GM12878 (cell line): ENCODE measurements at regions not wholly inside any gene's neighbourhood (a gene's known extent, or its start where the extent isn't known, plus 50 kb on each side); places are given as distances from the start of the nearest gene placed in this dataset.

Experiments
- ATAC-seq: fragments of 200-7000 bp; cut with Tn5 transposase; 3 replicates; pipeline ENCODE4 v1.9.1; 2020; ENCODE audit warnings: mild to moderate bottlenecking, moderate library complexity
- BruUV-seq: library from RNA; stranded (reverse); fragments of 400-500 nt; replicated peaks from 2 replicates; lab custom pipeline; 2021; lab: Mats Ljungman, UMichigan
- CTCF ChIA-PET: fragments of 300-600 bp; sonication (Branson Sonifier 250); formaldehyde crosslinking; extraction: SDS; loops from one replicate; lab custom pipeline; 2021; ENCODE audit warnings: inconsistent platforms; lab: Yijun Ruan, JAX
- POLR2A ChIA-PET: fragments of 350-600 bp; formaldehyde crosslinking; extraction: SDS; loops from one replicate; lab custom pipeline; 2021; ENCODE audit warnings: inconsistent platforms; lab: Charles Lee
- RAD21 ChIA-PET: fragments of 300-600 bp; sonication (Branson Sonifier 250); formaldehyde crosslinking; loops from one replicate; lab custom pipeline; 2023; ENCODE audit warnings: antibody characterized with exemption; ENCODE audit not compliant: unreplicated experiment; lab: Charles Lee
- SMC1A ChIA-PET: fragments of 300-600 bp; sonication (Branson Sonifier 250); formaldehyde crosslinking; loops from one replicate; lab custom pipeline; 2023; ENCODE audit not compliant: unreplicated experiment, uncharacterized antibody; lab: Charles Lee
- DNase-seq: peaks from one replicate; pipeline ENCODE4 v3.0.0-alpha.2; 2011; ENCODE audit warnings: low read depth, low spot score
- FAIRE-seq: peaks from 3 replicates; lab custom pipeline; 2011; peaks lifted over from hg19 to GRCh38; lab: Jason Lieb, UNC
- H2AFZ ChIP-seq: 2 replicates; pipeline ENCODE4 v1.6.0; 2011; ENCODE audit warnings: low read depth, low read length, control low read depth; ENCODE audit not compliant: control insufficient read depth
- H3K27ac ChIP-seq: 2 replicates; pipeline ENCODE4 v1.5.1; 2011; ENCODE audit warnings: control low read depth; ENCODE audit not compliant: control insufficient read depth, insufficient read depth
- H3K27me3 ChIP-seq, 2 experiments: replicated peaks in 1 of 2; 2 replicates each; pipeline versions ENCODE4 v1.6.0 to v1.6.1; 2011; ENCODE audit warnings: low read length in 1 of 2; ENCODE audit not compliant: control insufficient read depth in 2 of 2, insufficient read depth in 2 of 2
- H3K36me3 ChIP-seq, 2 experiments: 2 replicates each; pipeline ENCODE4 v1.5.1; 2011; ENCODE audit warnings: low read length in 1 of 2; ENCODE audit not compliant: control insufficient read depth in 2 of 2, insufficient read depth in 2 of 2
- H3K4me1 ChIP-seq: 2 replicates; pipeline ENCODE4 v1.6.1; 2011; ENCODE audit warnings: mild to moderate bottlenecking, low read length, moderate library complexity, mixed read lengths; ENCODE audit not compliant: control insufficient read depth, insufficient read depth
- H3K4me2 ChIP-seq: 2 replicates; pipeline ENCODE4 v1.6.0; 2011; ENCODE audit warnings: control low read depth; ENCODE audit not compliant: control insufficient read depth, insufficient read depth
- H3K4me3 ChIP-seq: fragments of 200-600 bp; sonication (generic); 2 replicates; pipeline ENCODE4 v1.5.1; 2016
- H3K79me2 ChIP-seq: 2 replicates; pipeline ENCODE4 v1.6.0; 2011; ENCODE audit warnings: low read length; ENCODE audit not compliant: control insufficient read depth, insufficient read depth
- H3K9ac ChIP-seq: 2 replicates; pipeline ENCODE4 v1.8.0; 2011; ENCODE audit warnings: low read length, control low read depth, mixed read lengths; ENCODE audit not compliant: control insufficient read depth, insufficient read depth
- H3K9me3 ChIP-seq: replicated peaks from 3 replicates; pipeline ENCODE4 v1.5.1; 2011; ENCODE audit warnings: mild to moderate bottlenecking, low read length; ENCODE audit not compliant: control insufficient read depth, insufficient read depth
- H4K20me1 ChIP-seq: 2 replicates; pipeline ENCODE4 v1.6.0; 2011; ENCODE audit not compliant: control insufficient read depth, insufficient read depth
- ASH2L ChIP-seq: fragments of 300-600, 200-600 bp; sonication (generic); IDR thresholded peaks from 2 replicates; pipeline ENCODE4 v1.6.1; 2017; ENCODE audit warnings: low read depth, mild to moderate bottlenecking, borderline replicate concordance
- BACH1 ChIP-seq: fragments of 450-650 bp; IDR thresholded peaks from 2 replicates; pipeline ENCODE4 v1.6.1; 2017; ENCODE audit warnings: mild to moderate bottlenecking, borderline replicate concordance
- EED ChIP-seq: sonication (generic); IDR thresholded peaks from 2 replicates; pipeline ENCODE4 v1.6.1; 2016; ENCODE audit warnings: antibody characterized with exemption, low read depth
- KDM1A ChIP-seq: fragments of 200-600 bp; sonication (generic); IDR thresholded peaks from 2 replicates; pipeline ENCODE4 v1.6.1; 2016; ENCODE audit warnings: borderline replicate concordance
- KLF5 ChIP-seq: fragments of 450-650 bp; IDR thresholded peaks from 2 replicates; pipeline ENCODE4 v1.6.1; 2014; ENCODE audit warnings: mild to moderate bottlenecking; ENCODE audit not compliant: partially characterized antibody
- NBN ChIP-seq: fragments of 450-650 bp; IDR thresholded peaks from 2 replicates; pipeline ENCODE4 v1.6.1; 2016
- POLR2AphosphoS2 ChIP-seq: IDR thresholded peaks from 2 replicates; pipeline ENCODE4 v1.6.1; 2011; ENCODE audit warnings: low read depth, mild to moderate bottlenecking, low read length, improper control_type of control experiment, moderate library complexity
- RUNX3 ChIP-seq: IDR thresholded peaks from 2 replicates; pipeline ENCODE4 v1.6.1; 2012; ENCODE audit warnings: low read length, inconsistent platforms
- WGBS: methylation state at CpG from one replicate; pipeline ENCODE4 v1.1.6; 2016; ENCODE audit warnings: low lambda C conversion rate; ENCODE audit not compliant: insufficient replicate concordance, insufficient coverage; ENCODE audit errors: missing lambda C conversion rate; 5-methylcytosine and 5-hydroxymethylcytosine counted together
- in situ Hi-C: fragments of 300-500 bp; cut with MboI; formaldehyde crosslinking; loops from 9 replicates; pipeline ENCODE4 v1.14.3; 2018; ENCODE audit warnings: mixed read lengths
- intact Hi-C: fragments of 100-400 bp; cut with micrococcal nuclease; formaldehyde crosslinking; loops from one replicate; pipeline ENCODE4 v1.14.2; 2022; ENCODE audit not compliant: unreplicated experiment
- TF ChIP-seq, protein P1 (sequence below): fragments of 450-650 bp; IDR thresholded peaks from 2 replicates; pipeline ENCODE4 v1.6.1; 2017; ENCODE audit warnings: mild to moderate bottlenecking, moderate library complexity
- TF ChIP-seq, protein P2 (sequence below): IDR thresholded peaks from 2 replicates; pipeline ENCODE4 v1.6.1; 2012; ENCODE audit warnings: mild to moderate bottlenecking, low read depth, low read length
- TF ChIP-seq, protein P3 (sequence below): IDR thresholded peaks from 2 replicates; pipeline ENCODE4 v1.6.1; 2012; ENCODE audit warnings: low read depth, low read length, improper control_type of control experiment
- TF ChIP-seq, protein P4 (sequence below): IDR thresholded peaks from 2 replicates; pipeline ENCODE4 v1.6.1; 2011; ENCODE audit warnings: low read depth, mild to moderate bottlenecking, low read length, moderate library complexity, borderline replicate concordance; ENCODE audit errors: extremely low read depth
- TF ChIP-seq, protein P5 (sequence below): fragments of 450-650 bp; IDR thresholded peaks from 2 replicates; pipeline ENCODE4 v1.6.1; 2016; ENCODE audit warnings: mild to moderate bottlenecking

DNA sequence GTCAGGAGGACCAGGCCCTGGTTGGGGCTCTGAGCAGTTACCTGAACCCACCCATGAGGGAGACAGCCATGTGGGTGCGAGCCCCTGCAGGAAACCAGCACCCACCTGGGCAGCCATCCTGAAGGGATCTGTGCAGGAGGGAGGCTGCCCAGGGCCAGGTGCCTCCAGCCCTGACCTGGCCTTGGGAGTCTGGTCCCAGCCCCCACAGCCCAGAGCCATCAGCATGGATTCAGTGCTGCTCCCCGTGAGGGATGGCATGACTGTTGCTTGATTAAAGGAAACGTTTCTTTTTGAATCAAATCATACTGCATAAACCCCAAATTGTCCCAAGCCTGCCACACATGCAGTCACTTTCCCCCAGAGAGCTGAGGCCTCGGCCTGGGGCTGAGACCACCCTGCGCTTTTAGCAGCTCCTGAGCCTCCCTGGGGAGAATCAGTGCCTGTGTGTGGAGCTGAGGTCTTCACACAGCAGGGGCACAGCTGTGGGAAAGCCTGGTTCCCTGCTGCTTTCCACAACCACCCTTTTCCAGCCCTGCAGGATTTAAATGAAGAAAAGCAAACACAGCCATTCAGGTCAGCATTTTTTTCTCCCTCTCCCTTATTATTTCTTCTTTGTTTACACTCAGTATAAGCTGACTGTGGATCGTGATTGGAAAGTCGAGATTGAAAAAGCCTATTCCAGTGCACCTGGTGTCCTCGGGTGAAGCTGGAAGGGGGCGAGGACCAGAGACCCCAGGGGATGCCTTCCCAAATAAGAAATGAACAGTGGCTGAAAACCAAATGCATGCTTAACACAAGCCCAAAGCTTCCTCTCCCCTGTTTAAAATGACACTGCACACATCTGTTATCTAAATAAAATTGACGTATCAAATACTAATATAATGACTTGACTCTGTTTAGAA lies 283.9 kb downstream of the SMOC2 start:
- H3K4me1 ChIP-seq = no peaks in the 10 kb centered on the region
- no TSS peak for BruUV-seq
- no peak for FAIRE-seq
- H4K20me1 ChIP-seq = no peaks in the 10 kb centered on the region
- RAD21 ChIA-PET = no interaction called here
- in situ Hi-C loops = no loop called here
- 21% methylated on average over 10 of the region's 10 CpGs for WGBS
- POLR2A ChIA-PET = no interaction called here
- H3K27ac ChIP-seq = no peak overlapping the region
- DNase-seq = no peak
- no peaks in the 10 kb centered on the region for H3K79me2 ChIP-seq
- no peak overlapping the region for H3K9ac ChIP-seq
- H3K36me3 ChIP-seq = no peaks in the 10 kb centered on the region
- SMC1A ChIA-PET = no interaction called here
- H3K9me3 ChIP-seq = no peaks in the 10 kb centered on the region
- no peak for ATAC-seq
- no peak overlapping the region for H3K4me2 ChIP-seq
- CTCF ChIA-PET = no interaction called here
- H2AFZ ChIP-seq = no peak overlapping the region
- no peak overlapping the region for H3K4me3 ChIP-seq
- no peaks in the 10 kb centered on the region for H3K27me3 ChIP-seq
- intact Hi-C loops = no loop called here
- TF ChIP-seq, protein P1, sequence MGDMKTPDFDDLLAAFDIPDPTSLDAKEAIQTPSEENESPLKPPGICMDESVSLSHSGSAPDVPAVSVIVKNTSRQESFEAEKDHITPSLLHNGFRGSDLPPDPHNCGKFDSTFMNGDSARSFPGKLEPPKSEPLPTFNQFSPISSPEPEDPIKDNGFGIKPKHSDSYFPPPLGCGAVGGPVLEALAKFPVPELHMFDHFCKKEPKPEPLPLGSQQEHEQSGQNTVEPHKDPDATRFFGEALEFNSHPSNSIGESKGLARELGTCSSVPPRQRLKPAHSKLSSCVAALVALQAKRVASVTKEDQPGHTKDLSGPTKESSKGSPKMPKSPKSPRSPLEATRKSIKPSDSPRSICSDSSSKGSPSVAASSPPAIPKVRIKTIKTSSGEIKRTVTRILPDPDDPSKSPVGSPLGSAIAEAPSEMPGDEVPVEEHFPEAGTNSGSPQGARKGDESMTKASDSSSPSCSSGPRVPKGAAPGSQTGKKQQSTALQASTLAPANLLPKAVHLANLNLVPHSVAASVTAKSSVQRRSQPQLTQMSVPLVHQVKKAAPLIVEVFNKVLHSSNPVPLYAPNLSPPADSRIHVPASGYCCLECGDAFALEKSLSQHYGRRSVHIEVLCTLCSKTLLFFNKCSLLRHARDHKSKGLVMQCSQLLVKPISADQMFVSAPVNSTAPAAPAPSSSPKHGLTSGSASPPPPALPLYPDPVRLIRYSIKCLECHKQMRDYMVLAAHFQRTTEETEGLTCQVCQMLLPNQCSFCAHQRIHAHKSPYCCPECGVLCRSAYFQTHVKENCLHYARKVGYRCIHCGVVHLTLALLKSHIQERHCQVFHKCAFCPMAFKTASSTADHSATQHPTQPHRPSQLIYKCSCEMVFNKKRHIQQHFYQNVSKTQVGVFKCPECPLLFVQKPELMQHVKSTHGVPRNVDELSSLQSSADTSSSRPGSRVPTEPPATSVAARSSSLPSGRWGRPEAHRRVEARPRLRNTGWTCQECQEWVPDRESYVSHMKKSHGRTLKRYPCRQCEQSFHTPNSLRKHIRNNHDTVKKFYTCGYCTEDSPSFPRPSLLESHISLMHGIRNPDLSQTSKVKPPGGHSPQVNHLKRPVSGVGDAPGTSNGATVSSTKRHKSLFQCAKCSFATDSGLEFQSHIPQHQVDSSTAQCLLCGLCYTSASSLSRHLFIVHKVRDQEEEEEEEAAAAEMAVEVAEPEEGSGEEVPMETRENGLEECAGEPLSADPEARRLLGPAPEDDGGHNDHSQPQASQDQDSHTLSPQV = no peak
- no peak for TF ChIP-seq NBN
- TF ChIP-seq, protein P2, sequence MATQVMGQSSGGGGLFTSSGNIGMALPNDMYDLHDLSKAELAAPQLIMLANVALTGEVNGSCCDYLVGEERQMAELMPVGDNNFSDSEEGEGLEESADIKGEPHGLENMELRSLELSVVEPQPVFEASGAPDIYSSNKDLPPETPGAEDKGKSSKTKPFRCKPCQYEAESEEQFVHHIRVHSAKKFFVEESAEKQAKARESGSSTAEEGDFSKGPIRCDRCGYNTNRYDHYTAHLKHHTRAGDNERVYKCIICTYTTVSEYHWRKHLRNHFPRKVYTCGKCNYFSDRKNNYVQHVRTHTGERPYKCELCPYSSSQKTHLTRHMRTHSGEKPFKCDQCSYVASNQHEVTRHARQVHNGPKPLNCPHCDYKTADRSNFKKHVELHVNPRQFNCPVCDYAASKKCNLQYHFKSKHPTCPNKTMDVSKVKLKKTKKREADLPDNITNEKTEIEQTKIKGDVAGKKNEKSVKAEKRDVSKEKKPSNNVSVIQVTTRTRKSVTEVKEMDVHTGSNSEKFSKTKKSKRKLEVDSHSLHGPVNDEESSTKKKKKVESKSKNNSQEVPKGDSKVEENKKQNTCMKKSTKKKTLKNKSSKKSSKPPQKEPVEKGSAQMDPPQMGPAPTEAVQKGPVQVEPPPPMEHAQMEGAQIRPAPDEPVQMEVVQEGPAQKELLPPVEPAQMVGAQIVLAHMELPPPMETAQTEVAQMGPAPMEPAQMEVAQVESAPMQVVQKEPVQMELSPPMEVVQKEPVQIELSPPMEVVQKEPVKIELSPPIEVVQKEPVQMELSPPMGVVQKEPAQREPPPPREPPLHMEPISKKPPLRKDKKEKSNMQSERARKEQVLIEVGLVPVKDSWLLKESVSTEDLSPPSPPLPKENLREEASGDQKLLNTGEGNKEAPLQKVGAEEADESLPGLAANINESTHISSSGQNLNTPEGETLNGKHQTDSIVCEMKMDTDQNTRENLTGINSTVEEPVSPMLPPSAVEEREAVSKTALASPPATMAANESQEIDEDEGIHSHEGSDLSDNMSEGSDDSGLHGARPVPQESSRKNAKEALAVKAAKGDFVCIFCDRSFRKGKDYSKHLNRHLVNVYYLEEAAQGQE = no peak
- no peak for TF ChIP-seq BACH1
- TF ChIP-seq, protein P3, sequence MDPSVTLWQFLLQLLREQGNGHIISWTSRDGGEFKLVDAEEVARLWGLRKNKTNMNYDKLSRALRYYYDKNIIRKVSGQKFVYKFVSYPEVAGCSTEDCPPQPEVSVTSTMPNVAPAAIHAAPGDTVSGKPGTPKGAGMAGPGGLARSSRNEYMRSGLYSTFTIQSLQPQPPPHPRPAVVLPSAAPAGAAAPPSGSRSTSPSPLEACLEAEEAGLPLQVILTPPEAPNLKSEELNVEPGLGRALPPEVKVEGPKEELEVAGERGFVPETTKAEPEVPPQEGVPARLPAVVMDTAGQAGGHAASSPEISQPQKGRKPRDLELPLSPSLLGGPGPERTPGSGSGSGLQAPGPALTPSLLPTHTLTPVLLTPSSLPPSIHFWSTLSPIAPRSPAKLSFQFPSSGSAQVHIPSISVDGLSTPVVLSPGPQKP = no peak
- TF ChIP-seq POLR2AphosphoS2 = no peak
- TF ChIP-seq KLF5 = no peak
- TF ChIP-seq, protein P4, sequence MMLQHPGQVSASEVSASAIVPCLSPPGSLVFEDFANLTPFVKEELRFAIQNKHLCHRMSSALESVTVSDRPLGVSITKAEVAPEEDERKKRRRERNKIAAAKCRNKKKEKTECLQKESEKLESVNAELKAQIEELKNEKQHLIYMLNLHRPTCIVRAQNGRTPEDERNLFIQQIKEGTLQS = no peak
- TF ChIP-seq RUNX3 = no peak
- TF ChIP-seq KDM1A = no peak
- no peak for TF ChIP-seq EED
- TF ChIP-seq ASH2L = no peak
- TF ChIP-seq, protein P5, sequence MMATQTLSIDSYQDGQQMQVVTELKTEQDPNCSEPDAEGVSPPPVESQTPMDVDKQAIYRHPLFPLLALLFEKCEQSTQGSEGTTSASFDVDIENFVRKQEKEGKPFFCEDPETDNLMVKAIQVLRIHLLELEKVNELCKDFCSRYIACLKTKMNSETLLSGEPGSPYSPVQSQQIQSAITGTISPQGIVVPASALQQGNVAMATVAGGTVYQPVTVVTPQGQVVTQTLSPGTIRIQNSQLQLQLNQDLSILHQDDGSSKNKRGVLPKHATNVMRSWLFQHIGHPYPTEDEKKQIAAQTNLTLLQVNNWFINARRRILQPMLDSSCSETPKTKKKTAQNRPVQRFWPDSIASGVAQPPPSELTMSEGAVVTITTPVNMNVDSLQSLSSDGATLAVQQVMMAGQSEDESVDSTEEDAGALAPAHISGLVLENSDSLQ = no peak
